Neural progenitor cell (in vitro differentiated cells): ENCODE measurements at regions not wholly inside any gene's neighbourhood (a gene's known extent, or its start where the extent isn't known, plus 50 kb on each side); places are given as distances from the start of the nearest gene placed in this dataset.

Source experiments
- CTCF ChIP-seq: fragments of 200-600 bp; sonication (generic); IDR thresholded peaks from 2 replicates; pipeline ENCODE4 v1.5.1; 2017; ENCODE audit warnings: antibody characterized with exemption, mild to moderate bottlenecking
- EZH2 ChIP-seq: fragments of 200-600 bp; sonication (generic); IDR thresholded peaks from 2 replicates; pipeline ENCODE4 v1.6.1; 2017; ENCODE audit warnings: antibody characterized with exemption, mild to moderate bottlenecking, moderate library complexity
- EZH2phosphoT487 ChIP-seq: fragments of 200-600 bp; sonication (generic); IDR thresholded peaks from 2 replicates; pipeline ENCODE4 v1.6.1; 2017; ENCODE audit warnings: antibody characterized with exemption

GRCh38 chrX:131217989-131218388 lies 71.1 kb downstream of the IGSF1 start:
- TF ChIP-seq EZH2 = no peak
- no peak for TF ChIP-seq CTCF
- TF ChIP-seq EZH2phosphoT487 = no peak
